ENCODE measurements at regions not wholly inside any gene's neighbourhood (a gene's known extent, or its start where the extent isn't known, plus 50 kb on each side); places are given as distances from the start of the nearest gene placed in this dataset.
"Not testable (repeated sequence)": the region's sequence is repeated elsewhere in the genome, so short reads cannot be mapped to it uniquely, and the experiment has no call there.

- not testable (repeated sequence) for DNase-seq
These were observed 55.8 kb upstream of the PLGLB2 start for GRCh38 chr2:87691899-87692592.

- DNase-seq: not testable (repeated sequence)
These were observed 55.0 kb upstream of the PLGLB2 start for GRCh38 chr2:87692914-87693313.

- DNase-seq: not testable (repeated sequence)
These were observed 54.0 kb upstream of the PLGLB2 start for GRCh38 chr2:87693882-87694281.

GRCh38 chr2:87695596-87696323 lies 52.1 kb upstream of the PLGLB2 start:
- not testable (repeated sequence) for DNase-seq

All from right forelimb (tissue), 1 donor.